Tibial artery (tissue), 4 donors: ENCODE measurements at regions not wholly inside any gene's neighbourhood (a gene's known extent, or its start where the extent isn't known, plus 50 kb on each side); places are given as distances from the start of the nearest gene placed in this dataset.

Experiments used
- DNase-seq, 2 donors: peaks; one replicate each; pipeline ENCODE4 v3.0.0-alpha.2; 2019
- H3K27ac ChIP-seq, 2 donors: fragments of 200-600 bp; sonication (generic) in 1 of 2; 1 replicate in 1 of 2; 2 replicates in 1 of 2; pipeline ENCODE4 v1.5.1; 2018 to 2019; ENCODE audit warnings: mild to moderate bottlenecking in 1 of 2
- H3K27me3 ChIP-seq, 2 donors: fragments of 200-600 bp; sonication (generic) in 1 of 2; one replicate each; pipeline versions ENCODE4 v1.5.1 to v1.6.0; 2016 to 2019
- H3K36me3 ChIP-seq, 3 donors: fragments of 200-600 bp; sonication (generic) in 2 of 3; one replicate each; pipeline ENCODE4 v1.5.1; 2016 to 2019; ENCODE audit warnings: mild to moderate bottlenecking in 2 of 3
- H3K4me1 ChIP-seq, 4 donors: fragments of 200-600 bp; sonication (generic) in 2 of 4; 1 replicate in 3 of 4; 2 replicates in 1 of 4; pipeline ENCODE4 v1.5.1; 2016 to 2019
- H3K4me3 ChIP-seq, 2 donors: fragments of 200-600 bp; sonication (generic) in 1 of 2; 1 replicate in 1 of 2; 2 replicates in 1 of 2; pipeline ENCODE4 v1.5.1; 2018 to 2019; ENCODE audit warnings: mild to moderate bottlenecking in 2 of 2
- H3K9me3 ChIP-seq, 3 donors: fragments of 200-600 bp; sonication (generic) in 1 of 3; one replicate each; pipeline ENCODE4 v1.5.1; 2016 to 2019
- intact Hi-C: fragments of 100-400 bp; cut with DNase I; formaldehyde crosslinking; loops from one replicate; pipeline ENCODE4 v1.15.0; 2023; ENCODE audit warnings: low total_unique reads
- TF ChIP-seq, protein P1 (sequence below), 2 experiments: fragments of 200-600 bp in 1 of 2; fragments of 450-650 bp in 1 of 2; IDR thresholded peaks; one replicate each; pipeline ENCODE4 v1.5.1; 2017 to 2019; ENCODE audit warnings: antibody characterized with exemption in 2 of 2, mild to moderate bottlenecking in 1 of 2, moderate library complexity in 1 of 2

DNA sequence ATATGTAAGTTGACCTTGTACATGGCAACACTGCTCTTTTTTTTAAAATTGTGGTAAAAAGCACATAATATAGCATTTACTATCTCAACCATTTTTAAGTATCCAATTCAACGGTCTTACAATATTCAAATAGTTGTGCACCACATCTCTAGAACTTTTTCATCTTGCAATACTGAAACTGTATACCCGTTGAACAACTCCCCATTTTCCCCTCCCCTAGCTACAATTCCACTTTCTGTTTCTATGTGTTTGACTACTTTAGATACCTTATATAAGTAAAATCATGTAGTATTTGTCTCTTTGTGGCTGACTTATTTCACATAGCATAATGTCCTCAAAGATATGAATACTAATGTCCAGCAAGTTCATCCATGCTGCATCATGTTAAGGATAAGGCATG is 452.1 kb downstream of the TXNL1 start:
- H3K9me3 ChIP-seq: no peaks in the 10 kb centered on the region
- no peak overlapping the region for H3K27ac ChIP-seq
- no peak overlapping the region for H3K4me3 ChIP-seq
- TF ChIP-seq, protein P1, sequence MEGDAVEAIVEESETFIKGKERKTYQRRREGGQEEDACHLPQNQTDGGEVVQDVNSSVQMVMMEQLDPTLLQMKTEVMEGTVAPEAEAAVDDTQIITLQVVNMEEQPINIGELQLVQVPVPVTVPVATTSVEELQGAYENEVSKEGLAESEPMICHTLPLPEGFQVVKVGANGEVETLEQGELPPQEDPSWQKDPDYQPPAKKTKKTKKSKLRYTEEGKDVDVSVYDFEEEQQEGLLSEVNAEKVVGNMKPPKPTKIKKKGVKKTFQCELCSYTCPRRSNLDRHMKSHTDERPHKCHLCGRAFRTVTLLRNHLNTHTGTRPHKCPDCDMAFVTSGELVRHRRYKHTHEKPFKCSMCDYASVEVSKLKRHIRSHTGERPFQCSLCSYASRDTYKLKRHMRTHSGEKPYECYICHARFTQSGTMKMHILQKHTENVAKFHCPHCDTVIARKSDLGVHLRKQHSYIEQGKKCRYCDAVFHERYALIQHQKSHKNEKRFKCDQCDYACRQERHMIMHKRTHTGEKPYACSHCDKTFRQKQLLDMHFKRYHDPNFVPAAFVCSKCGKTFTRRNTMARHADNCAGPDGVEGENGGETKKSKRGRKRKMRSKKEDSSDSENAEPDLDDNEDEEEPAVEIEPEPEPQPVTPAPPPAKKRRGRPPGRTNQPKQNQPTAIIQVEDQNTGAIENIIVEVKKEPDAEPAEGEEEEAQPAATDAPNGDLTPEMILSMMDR (IDR thresholded peaks at IDR 0.05): no peak
- no peak for DNase-seq
- H3K27me3 ChIP-seq: no peaks in the 10 kb centered on the region
- intact Hi-C loops: no loop called here
- H3K36me3 ChIP-seq: no peaks in the 10 kb centered on the region
- no peaks in the 10 kb centered on the region for H3K4me1 ChIP-seq

DNA sequence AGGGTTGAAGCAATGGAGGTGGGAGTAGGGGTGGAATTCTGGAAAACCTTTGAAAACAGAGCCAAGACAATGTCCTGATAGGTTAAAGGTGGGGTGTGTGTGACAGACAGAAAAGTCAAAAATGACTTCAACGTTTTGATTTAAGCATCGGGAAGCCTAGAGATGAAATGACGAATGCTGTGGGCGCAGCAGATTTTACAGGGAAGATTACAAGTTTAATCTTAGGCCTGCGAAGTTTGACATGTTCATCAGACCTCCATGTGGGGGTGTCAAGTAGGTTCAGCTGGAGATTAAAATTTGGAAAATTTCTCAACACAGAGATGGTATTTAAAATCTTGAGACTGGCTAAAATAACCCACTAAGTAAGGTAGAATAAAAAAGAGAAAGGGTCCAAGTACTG is 453.3 kb downstream of the TXNL1 start:
- no peak overlapping the region for H3K4me3 ChIP-seq
- no peaks in the 10 kb centered on the region for H3K9me3 ChIP-seq
- no peak for DNase-seq
- no peaks in the 10 kb centered on the region for H3K36me3 ChIP-seq
- no peaks in the 10 kb centered on the region for H3K4me1 ChIP-seq
- TF ChIP-seq, protein P1 (IDR thresholded peaks at IDR 0.05): no peak
- H3K27me3 ChIP-seq: no peaks in the 10 kb centered on the region
- intact Hi-C loops: no loop called here
- no peak overlapping the region for H3K27ac ChIP-seq

DNA sequence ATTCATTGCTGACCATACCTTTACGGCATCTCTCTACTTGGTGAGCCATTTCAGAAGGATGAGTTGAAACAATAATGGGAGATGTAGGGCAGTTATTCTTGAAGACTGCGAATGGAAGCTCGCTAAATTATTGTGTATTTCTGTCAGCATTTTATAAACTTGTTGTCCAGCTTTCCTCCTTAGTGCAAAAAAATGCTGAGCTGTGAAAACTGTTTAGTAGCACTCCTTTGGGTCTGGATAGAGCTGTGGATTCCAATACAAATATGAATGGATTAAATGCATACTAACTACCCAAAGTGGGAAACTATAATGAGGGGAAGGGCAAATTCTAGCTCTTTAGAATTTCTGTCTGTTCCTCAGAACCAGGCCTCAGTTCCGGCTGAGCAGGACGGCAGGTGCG is 461.6 kb downstream of the TXNL1 start:
- intact Hi-C loops: no loop called here
- H3K27ac ChIP-seq: no peak overlapping the region
- TF ChIP-seq, protein P1 (IDR thresholded peaks at IDR 0.05): no peak
- H3K4me3 ChIP-seq: no peak overlapping the region
- H3K27me3 ChIP-seq: no peaks in the 10 kb centered on the region
- H3K4me1 ChIP-seq: no peaks in the 10 kb centered on the region
- no peak for DNase-seq
- H3K9me3 ChIP-seq: no peaks in the 10 kb centered on the region
- H3K36me3 ChIP-seq: no peaks in the 10 kb centered on the region

DNA sequence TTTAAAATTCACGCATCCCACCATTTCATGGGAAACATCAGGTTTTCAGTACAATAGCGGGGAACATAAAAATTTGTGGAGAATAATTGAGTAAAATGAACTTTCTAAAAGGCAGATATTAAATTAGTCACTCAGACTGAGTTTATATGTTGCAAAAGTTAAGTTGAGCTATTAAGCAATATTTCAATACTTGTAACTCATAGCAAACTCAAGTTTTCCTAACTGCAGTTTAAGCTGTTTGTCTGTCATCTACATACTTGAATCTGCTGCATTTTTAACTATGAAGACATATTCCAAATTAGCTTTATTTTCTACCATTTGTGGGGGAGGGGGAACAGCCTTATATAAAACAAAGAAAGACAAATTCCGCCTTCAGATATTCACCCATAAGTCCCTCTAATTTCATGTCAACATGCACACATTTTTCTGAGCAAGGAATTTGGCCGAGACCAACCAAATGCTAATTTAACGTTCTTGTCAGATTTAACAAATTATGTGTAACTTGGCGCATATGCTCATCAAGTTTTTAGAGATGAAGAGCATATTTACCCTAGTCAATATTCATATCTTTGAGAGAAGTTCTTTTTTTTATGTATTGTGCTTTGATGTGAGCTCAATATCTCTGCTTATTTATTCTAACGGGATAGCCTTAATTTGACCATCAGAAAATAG is 462.9 kb downstream of the TXNL1 start:
- H3K36me3 ChIP-seq: no peaks in the 10 kb centered on the region
- no peaks in the 10 kb centered on the region for H3K9me3 ChIP-seq
- no peaks in the 10 kb centered on the region for H3K27me3 ChIP-seq
- no peak overlapping the region for H3K4me3 ChIP-seq
- no peaks in the 10 kb centered on the region for H3K4me1 ChIP-seq
- intact Hi-C loops: no loop called here
- no peak overlapping the region for H3K27ac ChIP-seq
- TF ChIP-seq, protein P1 (IDR thresholded peaks at IDR 0.05): no peak
- DNase-seq: no peak

DNA sequence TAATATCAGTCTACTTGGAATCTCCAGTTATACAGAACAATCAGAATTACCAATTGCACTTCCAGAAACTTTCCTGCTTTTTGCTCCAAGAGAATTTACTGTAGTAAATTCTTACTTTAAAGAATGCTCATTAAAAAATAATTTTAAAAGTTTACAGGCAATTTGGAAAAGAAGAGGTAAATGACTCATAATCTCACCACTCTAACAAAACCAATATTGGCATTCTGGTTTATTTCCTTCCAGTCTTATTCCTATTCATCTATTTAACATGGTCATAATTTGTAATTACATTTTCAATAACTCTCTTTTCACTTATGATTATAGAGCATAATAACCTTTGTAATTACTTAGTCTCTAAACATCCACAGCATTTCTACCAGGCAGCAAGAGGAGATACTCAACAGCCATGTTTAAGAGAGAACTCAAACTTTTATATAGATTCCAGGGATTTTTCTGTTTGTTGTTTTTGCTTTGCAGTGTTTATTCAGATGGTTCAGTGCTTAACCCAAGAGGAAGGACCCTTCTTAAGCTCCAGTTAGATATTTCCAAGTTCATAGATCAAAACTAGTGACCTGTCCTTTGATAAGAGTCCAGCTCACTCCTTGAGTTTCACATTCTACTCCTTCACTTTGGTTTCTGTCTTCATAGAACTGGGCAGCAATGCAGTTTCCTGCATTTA is 464.7 kb downstream of the TXNL1 start:
- peaks cover 0 to 2% (median under 1%) of the 10 kb centered on the region in 4 donors for H3K4me1 ChIP-seq
- TF ChIP-seq, protein P1 (IDR thresholded peaks at IDR 0.05): no peak
- H3K27me3 ChIP-seq: no peaks in the 10 kb centered on the region
- intact Hi-C loops: no loop called here
- H3K36me3 ChIP-seq: no peaks in the 10 kb centered on the region
- DNase-seq: no peak
- no peak overlapping the region for H3K27ac ChIP-seq
- H3K9me3 ChIP-seq: no peaks in the 10 kb centered on the region
- H3K4me3 ChIP-seq: no peak overlapping the region
